ENCODE measurements at regions not wholly inside any gene's neighbourhood (a gene's known extent, or its start where the extent isn't known, plus 50 kb on each side); places are given as distances from the start of the nearest gene placed in this dataset.

- TF ChIP-seq E2F1 (CRISPR knock-in tag; IDR thresholded peaks at IDR 0.05), result no peak
- TF ChIP-seq ZNF671 (CRISPR knock-in tag; IDR thresholded peaks at IDR 0.05), result no peak
- TF ChIP-seq TP53 (CRISPR knock-in tag; IDR thresholded peaks at IDR 0.05), result no peak
- TF ChIP-seq TCF7 (CRISPR knock-in tag; IDR thresholded peaks at IDR 0.05; ENCODE audit: low read depth), result no peak
- no peak for TF ChIP-seq ZNF232 (CRISPR knock-in tag; IDR thresholded peaks at IDR 0.05)
- no peak for TF ChIP-seq ZNF532 (CRISPR knock-in tag; IDR thresholded peaks at IDR 0.05; ENCODE audit: borderline replicate concordance)
- no peak for TF ChIP-seq USF2 (CRISPR knock-in tag; IDR thresholded peaks at IDR 0.05)
- TF ChIP-seq ZNF121 (CRISPR knock-in tag; IDR thresholded peaks at IDR 0.05), result no peak
- TF ChIP-seq HMGA2 (CRISPR knock-in tag; IDR thresholded peaks at IDR 0.05), result no peak
- TF ChIP-seq HMGXB4 (CRISPR knock-in tag; IDR thresholded peaks at IDR 0.05), result no peak
- no peak for TF ChIP-seq MLX (CRISPR knock-in tag; IDR thresholded peaks at IDR 0.05)
- TF ChIP-seq MXD4 (CRISPR knock-in tag; IDR thresholded peaks at IDR 0.05; ENCODE audit: borderline replicate concordance), result no peak
- no peak for TF ChIP-seq CREM (CRISPR knock-in tag; IDR thresholded peaks at IDR 0.05)
- TF ChIP-seq ZNF263 (CRISPR knock-in tag; IDR thresholded peaks at IDR 0.05; ENCODE audit: low read depth), result no peak
These were observed 509.0 kb upstream of the DPP6 start (continued) for GRCh38 chr7:153543232-153543631.

GRCh38 chr7:153550173-153550572, 502.0 kb upstream of the DPP6 start:
- peaks cover 67% of the 10 kb centered on the region for H3K36me3 Mint-ChIP-seq
- H3K9me3 Mint-ChIP-seq, result peaks cover 75% of the 10 kb centered on the region
- no peaks in the 10 kb centered on the region for H3K4me1 Mint-ChIP-seq
- peaks cover 12% of the 10 kb centered on the region for H3K27me3 Mint-ChIP-seq (ENCODE audit: low read depth)
- ChIA-PET CTCF (no interaction called here), POLR2A (no interaction called here)
- ATAC-seq (no peak), DNase-seq (ENCODE audit: low spot score) (no peak)
- H3K27ac Mint-ChIP-seq, result no peak overlapping the region
- H3K4me3 Mint-ChIP-seq, result no peak overlapping the region
- TF ChIP-seq FOXJ3 (CRISPR knock-in tag; IDR thresholded peaks at IDR 0.05; ENCODE audit: borderline replicate concordance) (no peak), CBFB (CRISPR knock-in tag; IDR thresholded peaks at IDR 0.05; ENCODE audit: low read depth) (no peak), ERG (CRISPR knock-in tag; IDR thresholded peaks at IDR 0.05) (no peak), PRDM15 (CRISPR knock-in tag; IDR thresholded peaks at IDR 0.05) (no peak), ZNF423 (CRISPR knock-in tag; IDR thresholded peaks at IDR 0.05) (no peak), IRF1 (CRISPR knock-in tag; IDR thresholded peaks at IDR 0.05) (no peak), KAT7 (CRISPR knock-in tag; IDR thresholded peaks at IDR 0.05; ENCODE audit: borderline replicate concordance) (no peak), PRRX2 (CRISPR knock-in tag; IDR thresholded peaks at IDR 0.05) (no peak), NR3C1 (CRISPR knock-in tag; conservative IDR thresholded peaks at IDR 0.05; ENCODE audit: low read depth) (no peak)

All from WTC11 (cell line).